ENCODE measurements at regions not wholly inside any gene's neighbourhood (a gene's known extent, or its start where the extent isn't known, plus 50 kb on each side); places are given as distances from the start of the nearest gene placed in this dataset. TPM values are rescaled to one million over a fixed set of nuclear protein-coding genes. Genes with fewer than 3 reads are reported as not detected.

GRCh38 chr10:20343036-20343435, 526.8 kb downstream of the PLXDC2 start (continued):
- TF ChIP-seq SAP30 (IDR thresholded peaks at IDR 0.05; ENCODE audit: insufficient read depth, insufficient replicate concordance, low read length) = no peak
- TF ChIP-seq POU5F1 (IDR thresholded peaks at IDR 0.05; ENCODE audit: low read depth, low read length) = no peak
- TF ChIP-seq, protein P1, sequence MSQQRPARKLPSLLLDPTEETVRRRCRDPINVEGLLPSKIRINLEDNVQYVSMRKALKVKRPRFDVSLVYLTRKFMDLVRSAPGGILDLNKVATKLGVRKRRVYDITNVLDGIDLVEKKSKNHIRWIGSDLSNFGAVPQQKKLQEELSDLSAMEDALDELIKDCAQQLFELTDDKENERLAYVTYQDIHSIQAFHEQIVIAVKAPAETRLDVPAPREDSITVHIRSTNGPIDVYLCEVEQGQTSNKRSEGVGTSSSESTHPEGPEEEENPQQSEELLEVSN (IDR thresholded peaks at IDR 0.05) = no peak
- no peak for TF ChIP-seq CBX8 (IDR thresholded peaks at IDR 0.05; ENCODE audit: borderline replicate concordance, low read depth, low read length)
- no peak for TF ChIP-seq SIRT6 (IDR thresholded peaks at IDR 0.05; ENCODE audit: low read length)
- TF ChIP-seq, protein P2, sequence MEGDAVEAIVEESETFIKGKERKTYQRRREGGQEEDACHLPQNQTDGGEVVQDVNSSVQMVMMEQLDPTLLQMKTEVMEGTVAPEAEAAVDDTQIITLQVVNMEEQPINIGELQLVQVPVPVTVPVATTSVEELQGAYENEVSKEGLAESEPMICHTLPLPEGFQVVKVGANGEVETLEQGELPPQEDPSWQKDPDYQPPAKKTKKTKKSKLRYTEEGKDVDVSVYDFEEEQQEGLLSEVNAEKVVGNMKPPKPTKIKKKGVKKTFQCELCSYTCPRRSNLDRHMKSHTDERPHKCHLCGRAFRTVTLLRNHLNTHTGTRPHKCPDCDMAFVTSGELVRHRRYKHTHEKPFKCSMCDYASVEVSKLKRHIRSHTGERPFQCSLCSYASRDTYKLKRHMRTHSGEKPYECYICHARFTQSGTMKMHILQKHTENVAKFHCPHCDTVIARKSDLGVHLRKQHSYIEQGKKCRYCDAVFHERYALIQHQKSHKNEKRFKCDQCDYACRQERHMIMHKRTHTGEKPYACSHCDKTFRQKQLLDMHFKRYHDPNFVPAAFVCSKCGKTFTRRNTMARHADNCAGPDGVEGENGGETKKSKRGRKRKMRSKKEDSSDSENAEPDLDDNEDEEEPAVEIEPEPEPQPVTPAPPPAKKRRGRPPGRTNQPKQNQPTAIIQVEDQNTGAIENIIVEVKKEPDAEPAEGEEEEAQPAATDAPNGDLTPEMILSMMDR (IDR thresholded peaks at IDR 0.05; ENCODE audit: control extremely low read depth in 1 of 3, insufficient read depth in 1 of 3, low read depth in 1 of 3, low read length in 3 of 3) = no peak

Small RNA genes lying in the stretch of these regions (microRNA-seq; reads per million reads assigned to microRNA genes)
- gene MIR4675 (ENCODE audit: borderline microRNAs expressed in 2 of 2, borderline number of aligned reads in 2 of 2, borderline replicate concordance in 1 of 2) = 0 reads per million in 2 experiments

Small RNA genes lying in the stretch of these regions (small RNA-seq; reads per million reads assigned to genes)
- gene AL590032.1 (ENCODE audit: insufficient read depth) (not detected), gene MIR4675 (ENCODE audit: insufficient read depth) (not detected)

All from H1 (cell line).